HepG2 (cell line): ENCODE measurements at regions not wholly inside any gene's neighbourhood (a gene's known extent, or its start where the extent isn't known, plus 50 kb on each side); places are given as distances from the start of the nearest gene placed in this dataset.

Experiments
- ATAC-seq: fragments of 200-7000 bp; cut with Tn5 transposase; 3 replicates; pipeline ENCODE4 v1.9.1; 2020; ENCODE audit warnings: mild to moderate bottlenecking, moderate library complexity
- BruUV-seq: library from RNA; stranded (reverse); fragments of 400-500 nt; replicated peaks from 2 replicates; lab custom pipeline; 2021; lab: Mats Ljungman, UMichigan
- CTCF ChIA-PET: fragments of 300-600 bp; formaldehyde crosslinking; extraction: SDS; loops from one replicate; lab custom pipeline; 2021; ENCODE audit warnings: low total read pairs, inconsistent platforms, low intra/inter-chr PET ratio; lab: Yijun Ruan, JAX
- POLR2A ChIA-PET: fragments of 350-600 bp; sonication (Branson Sonifier 250); formaldehyde crosslinking; loops from one replicate; lab custom pipeline; 2020; ENCODE audit warnings: antibody characterized with exemption, inconsistent platforms; lab: Yijun Ruan, JAX
- DNase-seq: peaks from one replicate; pipeline ENCODE4 v3.0.0-alpha.2; 2015; ENCODE audit warnings: low spot score
- FAIRE-seq: peaks from 3 replicates; lab custom pipeline; 2011; peaks lifted over from hg19 to GRCh38; lab: Jason Lieb, UNC
- H2AFZ ChIP-seq: one replicate; pipeline ENCODE4 v1.6.1; 2011; ENCODE audit warnings: low read length, inconsistent platforms
- H3K27ac ChIP-seq: fragments of 300-600 bp; 3 replicates; pipeline ENCODE4 v1.8.0; 2011; ENCODE audit warnings: mixed run types, mild to moderate bottlenecking, mixed read lengths, low read length, inconsistent platforms; ENCODE audit not compliant: insufficient read depth; ENCODE audit errors: extremely low read length
- H3K27me3 ChIP-seq, 2 experiments: fragments of 200-600 bp in 1 of 2; 2 replicates in 1 of 2; 3 replicates in 1 of 2; pipeline versions ENCODE4 v1.6.0 to v1.8.0; 2011; ENCODE audit warnings: low read length in 2 of 2, mild to moderate bottlenecking in 2 of 2, moderate library complexity in 2 of 2, inconsistent platforms in 1 of 2; ENCODE audit not compliant: insufficient read depth in 2 of 2, control insufficient read depth in 1 of 2
- H3K36me3 ChIP-seq, 2 experiments: fragments of 200-600 bp in 1 of 2; replicated peaks in 1 of 2; 2 replicates in 1 of 2; 3 replicates in 1 of 2; pipeline versions ENCODE4 v1.5.1 to v1.8.0; 2011; ENCODE audit warnings: low read length in 2 of 2, inconsistent platforms in 1 of 2; ENCODE audit not compliant: insufficient read depth in 2 of 2, control insufficient read depth in 1 of 2
- H3K4me1 ChIP-seq: 2 replicates; pipeline ENCODE4 v1.5.1; 2012; ENCODE audit warnings: low read length, inconsistent platforms; ENCODE audit not compliant: insufficient read depth
- H3K4me2 ChIP-seq: 2 replicates; pipeline ENCODE4 v1.6.0; 2011; ENCODE audit warnings: low read depth, low read length, inconsistent platforms
- H3K4me3 ChIP-seq, 3 experiments: fragments of 200-600 bp in 1 of 3; sonication (generic), shearing (Covaris generic) in 1 of 3; replicated peaks in 1 of 3; 2 replicates each; pipeline ENCODE4 v1.5.1; 2011 to 2016; ENCODE audit warnings: low read length in 3 of 3, inconsistent platforms in 2 of 3, low read depth in 2 of 3, mild to moderate bottlenecking in 2 of 3, control low read depth in 1 of 3, mixed read lengths in 1 of 3; ENCODE audit not compliant: insufficient read depth in 1 of 3
- H3K79me2 ChIP-seq: one replicate; pipeline ENCODE4 v1.6.1; 2011; ENCODE audit warnings: low read length, inconsistent platforms; ENCODE audit not compliant: insufficient read depth
- H3K9ac ChIP-seq: 2 replicates; pipeline ENCODE4 v1.6.0; 2011; ENCODE audit warnings: mild to moderate bottlenecking, low read depth, low read length, inconsistent platforms; ENCODE audit not compliant: insufficient read depth
- H3K9me3 ChIP-seq: 2 replicates; pipeline ENCODE4 v1.5.1; 2012; ENCODE audit warnings: mild to moderate bottlenecking, low read length
- H4K20me1 ChIP-seq: 2 replicates; pipeline ENCODE4 v1.6.0; 2011; ENCODE audit warnings: inconsistent platforms, mild to moderate bottlenecking, low read length, moderate library complexity; ENCODE audit not compliant: insufficient read depth
- CEBPB ChIP-seq: IDR thresholded peaks from 2 replicates; pipeline ENCODE4 v1.6.1; 2011; ENCODE audit warnings: low read depth, low read length, improper control_type of control experiment, borderline replicate concordance
- CEBPG ChIP-seq: IDR thresholded peaks from 2 replicates; pipeline ENCODE4 v1.6.1; 2016
- HOXA3 ChIP-seq: sonication (generic); formaldehyde crosslinking; IDR thresholded peaks from 2 replicates; pipeline ENCODE4 v1.5.0; 2020; ENCODE audit warnings: missing genetic modification reagents
- NR2F1 ChIP-seq, 2 experiments: fragments of 450-650 bp in 1 of 2; formaldehyde crosslinking in 1 of 2; IDR thresholded peaks; 2 replicates each; pipeline versions ENCODE4 v1.5.0 to v1.6.1; 2016 to 2020; ENCODE audit warnings: mild to moderate bottlenecking in 1 of 2, missing compliant biosample characterization in 1 of 2, missing genetic modification reagents in 1 of 2, moderate library complexity in 1 of 2
- THAP9 ChIP-seq: sonication (generic); formaldehyde crosslinking; IDR thresholded peaks from 2 replicates; pipeline ENCODE4; 2020; ENCODE audit warnings: missing genetic modification reagents, mild to moderate bottlenecking, borderline replicate concordance
- ZNF574 ChIP-seq: sonication (generic); formaldehyde crosslinking; IDR thresholded peaks from 2 replicates; pipeline ENCODE4 v1.4.0; 2020; ENCODE audit warnings: missing genetic modification reagents
- ZNF761 ChIP-seq: sonication (generic); formaldehyde crosslinking; conservative IDR thresholded peaks from 2 replicates; pipeline ENCODE4 v1.4.0; 2020; ENCODE audit warnings: mild to moderate bottlenecking, missing genetic modification reagents
- ZNF766 ChIP-seq: sonication (generic); formaldehyde crosslinking; IDR thresholded peaks from 2 replicates; pipeline ENCODE4 v1.5.0; 2020; ENCODE audit warnings: missing genetic modification reagents, borderline replicate concordance
- WGBS: methylation state at CpG from one replicate; pipeline ENCODE4 v1.1.6; 2017; ENCODE audit warnings: low lambda C conversion rate; 5-methylcytosine and 5-hydroxymethylcytosine counted together
- in situ Hi-C: cut with HindIII; loops from 2 replicates; pipeline ENCODE4 v1.10.0; 2017; ENCODE audit warnings: low pct_unique_long_range_greater_than_20kb; ENCODE audit not compliant: extremely low pct_ligation_motif_present
- intact Hi-C: fragments of 100-400 bp; cut with micrococcal nuclease; formaldehyde crosslinking; loops from one replicate; pipeline ENCODE4 v1.10.0; 2022; ENCODE audit not compliant: unreplicated experiment
- TF ChIP-seq, protein P1 (sequence below): sonication (generic); formaldehyde crosslinking; IDR thresholded peaks from 2 replicates; pipeline ENCODE4 v1.5.1; 2020; ENCODE audit warnings: missing genetic modification reagents, mild to moderate bottlenecking, borderline replicate concordance
- TF ChIP-seq, protein P2 (sequence below): sonication (generic); formaldehyde crosslinking; IDR thresholded peaks from 2 replicates; pipeline ENCODE4 v1.5.0; 2020; ENCODE audit warnings: missing genetic modification reagents

DNA sequence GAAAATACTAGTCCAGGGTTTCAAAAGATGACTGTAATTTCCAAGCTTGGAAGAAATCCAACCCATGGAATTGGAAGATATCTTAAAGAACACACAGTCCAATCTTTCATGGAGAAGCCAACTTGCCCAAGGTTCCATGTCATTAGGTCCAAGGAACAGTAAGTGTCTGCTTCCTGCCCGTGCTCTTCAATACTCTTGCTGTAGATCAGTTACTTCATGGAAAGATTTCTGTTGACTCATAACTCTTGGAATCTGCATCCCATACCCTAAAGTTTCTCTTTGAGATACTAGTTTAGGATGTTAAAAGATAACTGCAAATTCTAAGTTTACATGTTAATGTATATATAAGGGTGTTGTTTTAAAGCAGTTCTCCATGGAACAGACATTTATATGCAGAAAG is 127.9 kb upstream of the SLC13A1 start:
- no peaks in the 10 kb centered on the region for H4K20me1 ChIP-seq
- H3K4me3 ChIP-seq = no peak overlapping the region
- 25% methylated on average over 1 of the region's 1 CpG for whole genome bisulfite sequencing
- FAIRE-seq = no peak
- H3K27ac ChIP-seq = no peak overlapping the region
- intact Hi-C loops = no loop called here
- H2AFZ ChIP-seq = no peak overlapping the region
- H3K79me2 ChIP-seq = no peaks in the 10 kb centered on the region
- no peak for ATAC-seq
- CTCF ChIA-PET = no interaction called here
- in situ Hi-C loops = no loop called here
- no peak for DNase-seq
- no peak for TF ChIP-seq ZNF766 (CRISPR knock-in tag)
- TF ChIP-seq, all 625 proteins: peak for 0
- no peak overlapping the region for H3K4me2 ChIP-seq
- no peaks in the 10 kb centered on the region for H3K36me3 ChIP-seq
- BruUV-seq = no TSS peak
- no peaks in the 10 kb centered on the region for H3K27me3 ChIP-seq
- H3K9ac ChIP-seq = no peak overlapping the region
- H3K9me3 ChIP-seq = peaks cover 46% of the 10 kb centered on the region
- POLR2A ChIA-PET = no interaction called here
- no peaks in the 10 kb centered on the region for H3K4me1 ChIP-seq

- DNase-seq (no peak), ATAC-seq (no peak), FAIRE-seq (no peak)
- Histone ChIP-seq H3K4me1 (no peaks in the 10 kb centered on the region), H3K79me2 (no peaks in the 10 kb centered on the region), H3K27me3 (no peaks in the 10 kb centered on the region), H3K9me3 (peaks cover 42% of the 10 kb centered on the region), H3K4me3 (no peak overlapping the region), H3K4me2 (no peak overlapping the region), H3K36me3 (no peaks in the 10 kb centered on the region), H3K27ac (no peak overlapping the region), H4K20me1 (no peaks in the 10 kb centered on the region), H2AFZ (no peak overlapping the region), H3K9ac (no peak overlapping the region)
- in situ Hi-C loops (no loop called here), intact Hi-C loops (no loop called here)
- CTCF ChIA-PET = no interaction called here
- POLR2A ChIA-PET = no interaction called here
- WGBS = 3% methylated on average over 2 of the region's 2 CpGs
- BruUV-seq = no TSS peak
- TF ChIP-seq ZNF761 (CRISPR knock-in tag) (no peak), NR2F1 (CRISPR knock-in tag; IDR thresholded peaks at IDR 0.05) (no peak), HOXA3 (CRISPR knock-in tag) (no peak), CEBPG (CRISPR knock-in tag) (peak; percentile 43; the same call in 1 of the 2 replicates), THAP9 (no peak), ZNF574 (no peak), CEBPB (peak; percentile 88)
- TF ChIP-seq, protein P1, sequence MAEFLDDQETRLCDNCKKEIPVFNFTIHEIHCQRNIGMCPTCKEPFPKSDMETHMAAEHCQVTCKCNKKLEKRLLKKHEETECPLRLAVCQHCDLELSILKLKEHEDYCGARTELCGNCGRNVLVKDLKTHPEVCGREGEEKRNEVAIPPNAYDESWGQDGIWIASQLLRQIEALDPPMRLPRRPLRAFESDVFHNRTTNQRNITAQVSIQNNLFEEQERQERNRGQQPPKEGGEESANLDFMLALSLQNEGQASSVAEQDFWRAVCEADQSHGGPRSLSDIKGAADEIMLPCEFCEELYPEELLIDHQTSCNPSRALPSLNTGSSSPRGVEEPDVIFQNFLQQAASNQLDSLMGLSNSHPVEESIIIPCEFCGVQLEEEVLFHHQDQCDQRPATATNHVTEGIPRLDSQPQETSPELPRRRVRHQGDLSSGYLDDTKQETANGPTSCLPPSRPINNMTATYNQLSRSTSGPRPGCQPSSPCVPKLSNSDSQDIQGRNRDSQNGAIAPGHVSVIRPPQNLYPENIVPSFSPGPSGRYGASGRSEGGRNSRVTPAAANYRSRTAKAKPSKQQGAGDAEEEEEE = no peak
- TF ChIP-seq, protein P2, sequence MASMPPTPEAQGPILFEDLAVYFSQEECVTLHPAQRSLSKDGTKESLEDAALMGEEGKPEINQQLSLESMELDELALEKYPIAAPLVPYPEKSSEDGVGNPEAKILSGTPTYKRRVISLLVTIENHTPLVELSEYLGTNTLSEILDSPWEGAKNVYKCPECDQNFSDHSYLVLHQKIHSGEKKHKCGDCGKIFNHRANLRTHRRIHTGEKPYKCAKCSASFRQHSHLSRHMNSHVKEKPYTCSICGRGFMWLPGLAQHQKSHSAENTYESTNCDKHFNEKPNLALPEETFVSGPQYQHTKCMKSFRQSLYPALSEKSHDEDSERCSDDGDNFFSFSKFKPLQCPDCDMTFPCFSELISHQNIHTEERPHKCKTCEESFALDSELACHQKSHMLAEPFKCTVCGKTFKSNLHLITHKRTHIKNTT (CRISPR knock-in tag) = no peak
These were observed 124.5 kb upstream of the SLC13A1 start for GRCh38 chr7:123324283-123324682.
